Endometrial microvascular endothelial cells (primary cell): ENCODE measurements at regions not wholly inside any gene's neighbourhood (a gene's known extent, or its start where the extent isn't known, plus 50 kb on each side); places are given as distances from the start of the nearest gene placed in this dataset.

Experiments
- in situ Hi-C: cut with HindIII; loops from 2 replicates; pipeline ENCODE4 v1.10.0; 2017; ENCODE audit warnings: low sequenced_read_pairs, low pct_unique_long_range_greater_than_20kb; ENCODE audit errors: inconsistent ontology term

- in situ Hi-C loops = loop anchor here (25.0 kb wide), 1 partner anchor 180 kb away; no protein-coding TSS in a partner anchor
Observed at GRCh38 chr11:13207270-13207664, 70.3 kb upstream of the BMAL1 start.

GRCh38 chr11:13207665-13208594, 69.7 kb upstream of the BMAL1 start:
- in situ Hi-C loops = loop anchor here (25.0 kb wide), 1 partner anchor 179 kb away; no protein-coding TSS in a partner anchor

- in situ Hi-C loops = loop anchor here (25.0 kb wide), 1 partner anchor 178 kb away; no protein-coding TSS in a partner anchor
Observed at GRCh38 chr11:13208921-13209320, 68.7 kb upstream of the BMAL1 start.

GRCh38 chr11:13209379-13209778, 68.2 kb upstream of the BMAL1 start:
- in situ Hi-C loops = loop anchor here (25.0 kb wide), 1 partner anchor 178 kb away; no protein-coding TSS in a partner anchor

GRCh38 chr11:13210424-13210823, 67.2 kb upstream of the BMAL1 start:
- in situ Hi-C loops = loop anchor here (25.0 kb wide), 1 partner anchor 177 kb away; no protein-coding TSS in a partner anchor

- in situ Hi-C loops = loop anchor here (25.0 kb wide), 1 partner anchor 173 kb away; no protein-coding TSS in a partner anchor
Observed at GRCh38 chr11:13214276-13214675, 63.3 kb upstream of the BMAL1 start.

GRCh38 chr11:13215149-13215548, 62.4 kb upstream of the BMAL1 start:
- in situ Hi-C loops = loop anchor here (25.0 kb wide), 1 partner anchor 172 kb away; no protein-coding TSS in a partner anchor

GRCh38 chr11:13216019-13216710, 61.4 kb upstream of the BMAL1 start:
- in situ Hi-C loops = loop anchor here (25.0 kb wide), 1 partner anchor 171 kb away; no protein-coding TSS in a partner anchor

GRCh38 chr11:13216711-13217075, 60.9 kb upstream of the BMAL1 start:
- in situ Hi-C loops = loop anchor here (25.0 kb wide), 1 partner anchor 171 kb away; no protein-coding TSS in a partner anchor

GRCh38 chr11:13218685-13219084, 58.9 kb upstream of the BMAL1 start:
- in situ Hi-C loops = loop anchor here (25.0 kb wide), 1 partner anchor 169 kb away; no protein-coding TSS in a partner anchor

- in situ Hi-C loops = loop anchor here (25.0 kb wide), 1 partner anchor 167 kb away; no protein-coding TSS in a partner anchor
Observed at GRCh38 chr11:13220148-13220547, 57.4 kb upstream of the BMAL1 start.

GRCh38 chr11:13221722-13222121, 55.9 kb upstream of the BMAL1 start:
- in situ Hi-C loops = loop anchor here (25.0 kb wide), 1 partner anchor 166 kb away; no protein-coding TSS in a partner anchor

GRCh38 chr11:13222285-13222684, 55.3 kb upstream of the BMAL1 start:
- in situ Hi-C loops = loop anchor here (25.0 kb wide), 1 partner anchor 165 kb away; no protein-coding TSS in a partner anchor

- in situ Hi-C loops = loop anchor here (25.0 kb wide), 1 partner anchor 164 kb away; no protein-coding TSS in a partner anchor
Observed at GRCh38 chr11:13223112-13223511, 54.5 kb upstream of the BMAL1 start.

- in situ Hi-C loops = loop anchor here (25.0 kb wide), 1 partner anchor 163 kb away; no protein-coding TSS in a partner anchor
Observed at GRCh38 chr11:13224324-13224723, 53.3 kb upstream of the BMAL1 start.

- in situ Hi-C loops = no loop called here
Observed at GRCh38 chr11:13225038-13226001, 52.3 kb upstream of the BMAL1 start.

- in situ Hi-C loops = no loop called here
Observed at GRCh38 chr11:13227676-13228255, 49.8 kb upstream of the BMAL1 start.
